ENCODE measurements at regions not wholly inside any gene's neighbourhood (a gene's known extent, or its start where the extent isn't known, plus 50 kb on each side); places are given as distances from the start of the nearest gene placed in this dataset.

GRCh38 chr5:162769019-162769418, 668.4 kb upstream of the CCNG1 start:
- no peaks in the 10 kb centered on the region for H3K4me1 ChIP-seq
- no peak for TF ChIP-seq CTCF (IDR thresholded peaks at IDR 0.05)
- no peak for TF ChIP-seq POLR2A (IDR thresholded peaks at IDR 0.05)
- no peak for TF ChIP-seq EP300 (IDR thresholded peaks at IDR 0.05)
- TF ChIP-seq POLR2AphosphoS5 (IDR thresholded peaks at IDR 0.05): no peak
- H3K36me3 ChIP-seq: no peaks in the 10 kb centered on the region
- no peaks in the 10 kb centered on the region for H3K9me3 ChIP-seq
- no peak overlapping the region for H3K4me3 ChIP-seq
- 25 to 60% methylated on average over 4 of the region's 4 CpGs for WGBS, 2 donors (ENCODE audit: low coverage in 1 of 2)
- ATAC-seq: no peak
- H3K27ac ChIP-seq: no peak overlapping the region
- H3K27me3 ChIP-seq: no peaks in the 10 kb centered on the region

- H3K27me3 ChIP-seq: no peaks in the 10 kb centered on the region
- H3K9me3 ChIP-seq: peaks cover 0 to 10% (median 0%) of the 10 kb centered on the region in 3 donors
- no peak overlapping the region for H3K27ac ChIP-seq
- H3K36me3 ChIP-seq: no peaks in the 10 kb centered on the region
- H3K4me1 ChIP-seq: no peaks in the 10 kb centered on the region
- no peak for TF ChIP-seq EP300 (IDR thresholded peaks at IDR 0.05)
- TF ChIP-seq CTCF (IDR thresholded peaks at IDR 0.05): no peak
- TF ChIP-seq POLR2AphosphoS5 (IDR thresholded peaks at IDR 0.05): no peak
- TF ChIP-seq POLR2A (IDR thresholded peaks at IDR 0.05): no peak
- H3K4me3 ChIP-seq: no peak overlapping the region
- WGBS, 2 donors (ENCODE audit: low coverage in 1 of 2): 28 to 62% methylated on average over 1 of the region's 1 CpG
- no peak for ATAC-seq
These were observed 651.7 kb upstream of the CCNG1 start for GRCh38 chr5:162785673-162786072.

GRCh38 chr5:162786234-162786633, 651.2 kb upstream of the CCNG1 start:
- ATAC-seq: no peak
- TF ChIP-seq CTCF (IDR thresholded peaks at IDR 0.05) (no peak), POLR2AphosphoS5 (IDR thresholded peaks at IDR 0.05) (no peak), EP300 (IDR thresholded peaks at IDR 0.05) (no peak), POLR2A (IDR thresholded peaks at IDR 0.05) (no peak)
- H3K27ac ChIP-seq: no peak overlapping the region
- no peaks in the 10 kb centered on the region for H3K27me3 ChIP-seq
- H3K9me3 ChIP-seq: peaks cover 0 to 10% (median 0%) of the 10 kb centered on the region in 3 donors
- 57 to 94% methylated on average over 1 of the region's 1 CpG for WGBS, 2 donors (ENCODE audit: low coverage in 1 of 2)
- no peaks in the 10 kb centered on the region for H3K4me1 ChIP-seq
- no peak overlapping the region for H3K4me3 ChIP-seq
- H3K36me3 ChIP-seq: no peaks in the 10 kb centered on the region

GRCh38 chr5:162796507-162796906, 640.9 kb upstream of the CCNG1 start:
- no peak overlapping the region for H3K4me3 ChIP-seq
- WGBS, 2 donors (ENCODE audit: low coverage in 1 of 2): 27 to 39% methylated on average over 3 of the region's 3 CpGs
- no peak for ATAC-seq
- no peaks in the 10 kb centered on the region for H3K36me3 ChIP-seq
- TF ChIP-seq CTCF (IDR thresholded peaks at IDR 0.05) (no peak), POLR2A (IDR thresholded peaks at IDR 0.05) (no peak), EP300 (IDR thresholded peaks at IDR 0.05) (no peak), POLR2AphosphoS5 (IDR thresholded peaks at IDR 0.05) (no peak)
- H3K27ac ChIP-seq: no peak overlapping the region
- no peaks in the 10 kb centered on the region for H3K27me3 ChIP-seq
- no peaks in the 10 kb centered on the region for H3K9me3 ChIP-seq
- no peaks in the 10 kb centered on the region for H3K4me1 ChIP-seq

GRCh38 chr5:162800301-162800700, 637.1 kb upstream of the CCNG1 start:
- H3K36me3 ChIP-seq: no peaks in the 10 kb centered on the region
- H3K4me3 ChIP-seq: no peak overlapping the region
- no peak for ATAC-seq

More at GRCh38 chr5:162800301-162800700, 637.1 kb upstream of the CCNG1 start:
- no peak overlapping the region for H3K27ac ChIP-seq
- TF ChIP-seq POLR2A (IDR thresholded peaks at IDR 0.05) (no peak), EP300 (IDR thresholded peaks at IDR 0.05) (no peak), POLR2AphosphoS5 (IDR thresholded peaks at IDR 0.05) (no peak), CTCF (IDR thresholded peaks at IDR 0.05) (no peak)
- H3K27me3 ChIP-seq: no peaks in the 10 kb centered on the region
- no peaks in the 10 kb centered on the region for H3K4me1 ChIP-seq
- 71 to 88% methylated on average over 1 of the region's 1 CpG for WGBS, 2 donors (ENCODE audit: low coverage in 1 of 2)
- no peaks in the 10 kb centered on the region for H3K9me3 ChIP-seq
